ENCODE measurements at regions not wholly inside any gene's neighbourhood (a gene's known extent, or its start where the extent isn't known, plus 50 kb on each side); places are given as distances from the start of the nearest gene placed in this dataset.

- TF ChIP-seq CTCF (optimal IDR thresholded peaks at IDR 0.05 in 1 of 3, IDR thresholded peaks at IDR 0.05 in 1 of 3, conservative IDR thresholded peaks at IDR 0.05 in 1 of 3; ENCODE audit: extremely low read depth in 1 of 3, insufficient read depth in 2 of 3, low read length in 3 of 3) (no peak), EZH2 (IDR thresholded peaks at IDR 0.05; ENCODE audit: low read length) (no peak)
Measured at GRCh38 chr5:57594436-57594835, 111.8 kb upstream of the ACTBL2 start.
